HepG2 (cell line): ENCODE measurements at regions not wholly inside any gene's neighbourhood (a gene's known extent, or its start where the extent isn't known, plus 50 kb on each side); places are given as distances from the start of the nearest gene placed in this dataset.

ENCODE experiments used
- ATAC-seq: fragments of 200-7000 bp; cut with Tn5 transposase; 3 replicates; pipeline ENCODE4 v1.9.1; 2020; ENCODE audit warnings: mild to moderate bottlenecking, moderate library complexity
- BruUV-seq: library from RNA; stranded (reverse); fragments of 400-500 nt; replicated peaks from 2 replicates; lab custom pipeline; 2021; lab: Mats Ljungman, UMichigan
- CTCF ChIA-PET: fragments of 300-600 bp; formaldehyde crosslinking; extraction: SDS; loops from one replicate; lab custom pipeline; 2021; ENCODE audit warnings: low total read pairs, inconsistent platforms, low intra/inter-chr PET ratio; lab: Yijun Ruan, JAX
- POLR2A ChIA-PET: fragments of 350-600 bp; sonication (Branson Sonifier 250); formaldehyde crosslinking; loops from one replicate; lab custom pipeline; 2020; ENCODE audit warnings: antibody characterized with exemption, inconsistent platforms; lab: Yijun Ruan, JAX
- DNase-seq: peaks from one replicate; pipeline ENCODE4 v3.0.0-alpha.2; 2015; ENCODE audit warnings: low spot score
- FAIRE-seq: peaks from 3 replicates; lab custom pipeline; 2011; peaks lifted over from hg19 to GRCh38; lab: Jason Lieb, UNC
- H2AFZ ChIP-seq: one replicate; pipeline ENCODE4 v1.6.1; 2011; ENCODE audit warnings: low read length, inconsistent platforms
- H3K27ac ChIP-seq: fragments of 300-600 bp; 3 replicates; pipeline ENCODE4 v1.8.0; 2011; ENCODE audit warnings: mixed run types, mild to moderate bottlenecking, mixed read lengths, low read length, inconsistent platforms; ENCODE audit not compliant: insufficient read depth; ENCODE audit errors: extremely low read length
- H3K27me3 ChIP-seq, 2 experiments: fragments of 200-600 bp in 1 of 2; 2 replicates in 1 of 2; 3 replicates in 1 of 2; pipeline versions ENCODE4 v1.6.0 to v1.8.0; 2011; ENCODE audit warnings: low read length in 2 of 2, mild to moderate bottlenecking in 2 of 2, moderate library complexity in 2 of 2, inconsistent platforms in 1 of 2; ENCODE audit not compliant: insufficient read depth in 2 of 2, control insufficient read depth in 1 of 2
- H3K36me3 ChIP-seq, 2 experiments: fragments of 200-600 bp in 1 of 2; replicated peaks in 1 of 2; 2 replicates in 1 of 2; 3 replicates in 1 of 2; pipeline versions ENCODE4 v1.5.1 to v1.8.0; 2011; ENCODE audit warnings: low read length in 2 of 2, inconsistent platforms in 1 of 2; ENCODE audit not compliant: insufficient read depth in 2 of 2, control insufficient read depth in 1 of 2
- H3K4me1 ChIP-seq: 2 replicates; pipeline ENCODE4 v1.5.1; 2012; ENCODE audit warnings: low read length, inconsistent platforms; ENCODE audit not compliant: insufficient read depth
- H3K4me2 ChIP-seq: 2 replicates; pipeline ENCODE4 v1.6.0; 2011; ENCODE audit warnings: low read depth, low read length, inconsistent platforms
- H3K4me3 ChIP-seq, 3 experiments: fragments of 200-600 bp in 1 of 3; sonication (generic), shearing (Covaris generic) in 1 of 3; replicated peaks in 1 of 3; 2 replicates each; pipeline ENCODE4 v1.5.1; 2011 to 2016; ENCODE audit warnings: low read length in 3 of 3, inconsistent platforms in 2 of 3, low read depth in 2 of 3, mild to moderate bottlenecking in 2 of 3, control low read depth in 1 of 3, mixed read lengths in 1 of 3; ENCODE audit not compliant: insufficient read depth in 1 of 3
- H3K79me2 ChIP-seq: one replicate; pipeline ENCODE4 v1.6.1; 2011; ENCODE audit warnings: low read length, inconsistent platforms; ENCODE audit not compliant: insufficient read depth
- H3K9ac ChIP-seq: 2 replicates; pipeline ENCODE4 v1.6.0; 2011; ENCODE audit warnings: mild to moderate bottlenecking, low read depth, low read length, inconsistent platforms; ENCODE audit not compliant: insufficient read depth
- H3K9me3 ChIP-seq: 2 replicates; pipeline ENCODE4 v1.5.1; 2012; ENCODE audit warnings: mild to moderate bottlenecking, low read length
- H4K20me1 ChIP-seq: 2 replicates; pipeline ENCODE4 v1.6.0; 2011; ENCODE audit warnings: inconsistent platforms, mild to moderate bottlenecking, low read length, moderate library complexity; ENCODE audit not compliant: insufficient read depth
- ATF7-NPFF ChIP-seq: sonication (generic); formaldehyde crosslinking; IDR thresholded peaks from 2 replicates; pipeline ENCODE4 v1.8.1; 2023; ENCODE audit warnings: mild to moderate bottlenecking, low read depth, missing genetic modification reagents, moderate library complexity
- CHCHD3 ChIP-seq: sonication (generic); formaldehyde crosslinking; IDR thresholded peaks from 2 replicates; pipeline ENCODE4 v1.8.0; 2022; ENCODE audit warnings: mild to moderate bottlenecking, missing genetic modification reagents, moderate library complexity
- E2F2 ChIP-seq: sonication (generic); formaldehyde crosslinking; IDR thresholded peaks from 2 replicates; pipeline ENCODE4 v1.4.0; 2020; ENCODE audit warnings: missing genetic modification reagents, borderline replicate concordance
- FOXO4 ChIP-seq: sonication (generic); formaldehyde crosslinking; conservative IDR thresholded peaks from 2 replicates; pipeline ENCODE4 v1.8.1; 2023; ENCODE audit warnings: missing genetic modification reagents
- HMGXB3 ChIP-seq: sonication (generic); formaldehyde crosslinking; IDR thresholded peaks from 2 replicates; pipeline ENCODE4 v1.4.0; 2020; ENCODE audit warnings: missing genetic modification reagents, borderline replicate concordance
- HOXA7 ChIP-seq: sonication (generic); formaldehyde crosslinking; IDR thresholded peaks from 2 replicates; pipeline ENCODE4 v1.8.1; 2022; ENCODE audit warnings: mild to moderate bottlenecking, missing genetic modification reagents, moderate library complexity
- MAFK ChIP-seq, 2 experiments: IDR thresholded peaks in 1 of 2; conservative IDR thresholded peaks in 1 of 2; 2 replicates each; pipeline ENCODE4 v1.6.1; 2011; ENCODE audit warnings: improper control_type of control experiment in 2 of 2, low read length in 2 of 2
- RAD51 ChIP-seq: fragments of 450-650 bp; IDR thresholded peaks from 2 replicates; pipeline ENCODE4 v1.6.1; 2016; ENCODE audit warnings: borderline replicate concordance
- RFXANK ChIP-seq: IDR thresholded peaks from 2 replicates; pipeline ENCODE4 v1.6.1; 2016
- RXRB ChIP-seq: IDR thresholded peaks from 2 replicates; pipeline ENCODE4 v1.6.1; 2016; ENCODE audit warnings: borderline replicate concordance, missing genetic modification reagents, missing compliant biosample characterization
- SALL1 ChIP-seq: sonication (generic); formaldehyde crosslinking; IDR thresholded peaks from 2 replicates; pipeline ENCODE4 v1.8.0; 2022; ENCODE audit warnings: mild to moderate bottlenecking, missing genetic modification reagents
- THYN1 ChIP-seq: sonication (generic); formaldehyde crosslinking; IDR thresholded peaks from 2 replicates; pipeline ENCODE4 v1.8.1; 2023; ENCODE audit warnings: low read depth, mild to moderate bottlenecking, moderate library complexity, missing genetic modification reagents, borderline replicate concordance
- ZNF235 ChIP-seq: sonication (generic); formaldehyde crosslinking; IDR thresholded peaks from 2 replicates; pipeline ENCODE4 v1.8.1; 2023; ENCODE audit warnings: mild to moderate bottlenecking, missing genetic modification reagents, borderline replicate concordance
- ZNF430 ChIP-seq: sonication (generic); formaldehyde crosslinking; IDR thresholded peaks from 2 replicates; pipeline ENCODE4 v1.9.0; 2021; ENCODE audit warnings: mild to moderate bottlenecking, missing genetic modification reagents
- ZNF704 ChIP-seq: sonication (generic); formaldehyde crosslinking; IDR thresholded peaks from 2 replicates; pipeline ENCODE4 v1.8.1; 2023; ENCODE audit warnings: mild to moderate bottlenecking, inconsistent platforms, moderate library complexity, missing genetic modification reagents, borderline replicate concordance
- ZNF766 ChIP-seq: sonication (generic); formaldehyde crosslinking; IDR thresholded peaks from 2 replicates; pipeline ENCODE4 v1.5.0; 2020; ENCODE audit warnings: missing genetic modification reagents, borderline replicate concordance
- ZNF773 ChIP-seq: sonication (generic); formaldehyde crosslinking; IDR thresholded peaks from 2 replicates; pipeline ENCODE4 v1.4.0; 2020; ENCODE audit warnings: missing genetic modification reagents, borderline replicate concordance
- WGBS: methylation state at CpG from one replicate; pipeline ENCODE4 v1.1.6; 2017; ENCODE audit warnings: low lambda C conversion rate; 5-methylcytosine and 5-hydroxymethylcytosine counted together
- in situ Hi-C: cut with HindIII; loops from 2 replicates; pipeline ENCODE4 v1.10.0; 2017; ENCODE audit warnings: low pct_unique_long_range_greater_than_20kb; ENCODE audit not compliant: extremely low pct_ligation_motif_present
- intact Hi-C: fragments of 100-400 bp; cut with micrococcal nuclease; formaldehyde crosslinking; loops from one replicate; pipeline ENCODE4 v1.10.0; 2022; ENCODE audit not compliant: unreplicated experiment

DNA sequence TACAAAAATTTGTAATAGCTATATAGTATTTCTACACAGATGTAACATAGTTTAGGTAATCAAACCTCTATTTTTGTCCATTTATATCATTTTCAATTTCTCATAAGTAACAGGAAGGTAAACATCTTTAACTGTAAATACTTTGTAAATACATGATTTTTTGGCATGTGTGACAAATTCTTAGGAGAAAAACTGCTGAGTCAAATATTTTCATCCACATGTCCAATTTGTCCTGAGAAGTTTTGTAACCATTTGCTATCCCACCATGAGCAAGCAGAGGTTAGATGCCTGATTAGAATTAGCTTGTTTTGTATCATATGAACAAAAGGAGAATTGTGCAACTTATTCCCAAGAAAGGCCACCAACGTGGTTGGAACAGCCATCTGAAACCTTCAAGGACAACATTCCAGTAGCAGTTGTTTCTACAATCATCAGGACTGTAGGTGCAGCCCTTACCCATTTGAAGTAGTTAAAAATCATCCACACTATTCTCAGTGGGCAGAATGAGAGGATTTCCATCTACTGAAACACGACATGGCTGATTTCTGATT, 139.6 kb upstream of the MPPED2 start:
- CTCF ChIA-PET: no interaction called here
- no peak overlapping the region for H3K4me2 ChIP-seq
- FAIRE-seq: no peak
- no peaks in the 10 kb centered on the region for H3K9me3 ChIP-seq
- no peak overlapping the region for H2AFZ ChIP-seq
- no peak for ATAC-seq
- BruUV-seq: no TSS peak
- no peaks in the 10 kb centered on the region for H3K4me1 ChIP-seq
- POLR2A ChIA-PET: no interaction called here
- DNase-seq: no peak
- no peaks in the 10 kb centered on the region for H3K27me3 ChIP-seq
- H3K79me2 ChIP-seq: no peaks in the 10 kb centered on the region
- no peak overlapping the region for H3K4me3 ChIP-seq
- no peak overlapping the region for H3K9ac ChIP-seq
- 0% methylated on average over 2 of the region's 2 CpGs for WGBS
- intact Hi-C loops: no loop called here
- no peak overlapping the region for H3K27ac ChIP-seq
- no peaks in the 10 kb centered on the region for H3K36me3 ChIP-seq
- no peaks in the 10 kb centered on the region for H4K20me1 ChIP-seq
- in situ Hi-C loops: no loop called here
- no peak for TF ChIP-seq ZNF430
- no peak for TF ChIP-seq FOXO4 (CRISPR knock-in tag)
- TF ChIP-seq E2F2: no peak
- no peak for TF ChIP-seq ZNF766 (CRISPR knock-in tag)
- no peak for TF ChIP-seq HMGXB3 (CRISPR knock-in tag)
- peak; percentile 78 to 93 for TF ChIP-seq MAFK (conservative IDR thresholded peaks at IDR 0.05 in 1 of 2, IDR thresholded peaks at IDR 0.05 in 1 of 2; ENCODE audit: low read length in 2 of 2)
- no peak for TF ChIP-seq RFXANK (CRISPR knock-in tag)
- TF ChIP-seq ATF7-NPFF (CRISPR knock-in tag): no peak
- TF ChIP-seq CHCHD3 (CRISPR knock-in tag): no peak
- TF ChIP-seq THYN1 (CRISPR knock-in tag): no peak
- no peak for TF ChIP-seq SALL1 (CRISPR knock-in tag)
- TF ChIP-seq ZNF773: no peak
- no peak for TF ChIP-seq ZNF704 (CRISPR knock-in tag)
- TF ChIP-seq ZNF235 (CRISPR knock-in tag): no peak
- no peak for TF ChIP-seq RAD51
- no peak for TF ChIP-seq RXRB (CRISPR knock-in tag)
- no peak for TF ChIP-seq HOXA7 (CRISPR knock-in tag)
